Uterus (tissue), 3 donors: ENCODE measurements at regions not wholly inside any gene's neighbourhood (a gene's known extent, or its start where the extent isn't known, plus 50 kb on each side); places are given as distances from the start of the nearest gene placed in this dataset.

Experiments used
- DNase-seq, 2 donors: peaks; one replicate each; pipeline ENCODE4 v3.0.0-alpha.2; 2019 to 2020
- H3K27ac ChIP-seq, 2 donors: fragments of 200-600 bp; sonication (generic); 1 replicate in 1 of 2; 2 replicates in 1 of 2; pipeline ENCODE4 v1.5.1; 2016 to 2018
- H3K27me3 ChIP-seq, 2 donors: fragments of 200-600 bp; sonication (generic); one replicate each; pipeline ENCODE4 v1.5.1; 2018 to 2019; ENCODE audit warnings: control low read depth in 1 of 2
- H3K36me3 ChIP-seq, 2 donors: fragments of 200-600 bp; sonication (generic); one replicate each; pipeline ENCODE4 v1.5.1; 2019; ENCODE audit warnings: control low read depth in 1 of 2
- H3K4me1 ChIP-seq, 2 donors: fragments of 200-600 bp; sonication (generic); one replicate each; pipeline ENCODE4 v1.5.1; 2018 to 2019; ENCODE audit warnings: control low read depth in 1 of 2
- H3K4me3 ChIP-seq, 2 donors: fragments of 200-600 bp; sonication (generic); 1 replicate in 1 of 2; 2 replicates in 1 of 2; pipeline ENCODE4 v1.5.1; 2018 to 2019; ENCODE audit warnings: mild to moderate bottlenecking in 1 of 2
- H3K9me3 ChIP-seq, 2 donors: fragments of 200-600 bp; sonication (generic); one replicate each; pipeline ENCODE4 v1.5.1; 2019; ENCODE audit warnings: control low read depth in 1 of 2
- CTCF ChIP-seq, 4 experiments: fragments of 200-600 bp in 2 of 4; fragments of 450-650 bp in 2 of 4; sonication (generic) in 2 of 4; IDR thresholded peaks; one replicate each; pipeline ENCODE4 v1.5.1; 2016 to 2019; ENCODE audit warnings: antibody characterized with exemption in 4 of 4, mild to moderate bottlenecking in 2 of 4, moderate library complexity in 1 of 4
- POLR2A ChIP-seq, 2 donors: fragments of 450-650 bp; IDR thresholded peaks; one replicate each; pipeline ENCODE4 v1.6.1; 2016; ENCODE audit warnings: antibody characterized with exemption in 2 of 2, mild to moderate bottlenecking in 1 of 2, moderate library complexity in 1 of 2
- intact Hi-C: fragments of 100-400 bp; cut with DNase I; formaldehyde crosslinking; loops from one replicate; pipeline ENCODE4 v1.15.1; 2023; ENCODE audit warnings: low total_unique reads
- donor health status: DM: yes; HTN: yes; CAD: no.

- no peaks in the 10 kb centered on the region for H3K4me1 ChIP-seq
- TF ChIP-seq POLR2A (IDR thresholded peaks at IDR 0.05) (no peak), CTCF (IDR thresholded peaks at IDR 0.05) (no peak)
- intact Hi-C loops, result no loop called here
- H3K36me3 ChIP-seq, result no peaks in the 10 kb centered on the region
- H3K27ac ChIP-seq, result no peak overlapping the region
- DNase-seq, result no peak
- no peaks in the 10 kb centered on the region for H3K27me3 ChIP-seq
- no peak overlapping the region for H3K4me3 ChIP-seq
- no peaks in the 10 kb centered on the region for H3K9me3 ChIP-seq
These were observed 314.9 kb upstream of the SOX11 start for GRCh38 chr2:5377323-5377722.

- Histone ChIP-seq H3K36me3 (no peaks in the 10 kb centered on the region), H3K4me1 (no peaks in the 10 kb centered on the region), H3K27me3 (no peaks in the 10 kb centered on the region), H3K27ac (no peak overlapping the region), H3K9me3 (no peaks in the 10 kb centered on the region), H3K4me3 (no peak overlapping the region)
- no peak for TF ChIP-seq CTCF (IDR thresholded peaks at IDR 0.05)
- TF ChIP-seq POLR2A (IDR thresholded peaks at IDR 0.05), result no peak
- DNase-seq, result no peak
- intact Hi-C loops, result no loop called here
These were observed 312.4 kb upstream of the SOX11 start for GRCh38 chr2:5379811-5380210.

GRCh38 chr2:5385596-5385995 is 306.6 kb upstream of the SOX11 start:
- TF ChIP-seq POLR2A (IDR thresholded peaks at IDR 0.05) (no peak), CTCF (IDR thresholded peaks at IDR 0.05) (no peak)
- intact Hi-C loops, result no loop called here
- no peak for DNase-seq

GRCh38 chr2:5387406-5387805 is 304.8 kb upstream of the SOX11 start:
- Histone ChIP-seq H3K27me3 (no peaks in the 10 kb centered on the region), H3K36me3 (no peaks in the 10 kb centered on the region), H3K4me1 (no peaks in the 10 kb centered on the region), H3K27ac (no peak overlapping the region), H3K9me3 (no peaks in the 10 kb centered on the region), H3K4me3 (no peak overlapping the region)
- TF ChIP-seq POLR2A (IDR thresholded peaks at IDR 0.05) (no peak), CTCF (IDR thresholded peaks at IDR 0.05) (no peak)
- intact Hi-C loops, result no loop called here
- no peak for DNase-seq

More at GRCh38 chr2:5385596-5385995, 306.6 kb upstream of the SOX11 start:
- H3K27me3 ChIP-seq, result no peaks in the 10 kb centered on the region
- no peaks in the 10 kb centered on the region for H3K9me3 ChIP-seq
- H3K4me1 ChIP-seq, result no peaks in the 10 kb centered on the region
- no peak overlapping the region for H3K27ac ChIP-seq
- no peak overlapping the region for H3K4me3 ChIP-seq
- H3K36me3 ChIP-seq, result no peaks in the 10 kb centered on the region

- Histone ChIP-seq H3K27me3 (no peaks in the 10 kb centered on the region), H3K4me3 (no peak overlapping the region), H3K27ac (no peak overlapping the region), H3K9me3 (no peaks in the 10 kb centered on the region), H3K36me3 (no peaks in the 10 kb centered on the region), H3K4me1 (no peaks in the 10 kb centered on the region)
- TF ChIP-seq POLR2A (IDR thresholded peaks at IDR 0.05) (no peak), CTCF (IDR thresholded peaks at IDR 0.05) (no peak)
- intact Hi-C loops, result no loop called here
- DNase-seq, result no peak
These were observed 302.4 kb upstream of the SOX11 start for GRCh38 chr2:5389740-5390139.
